22Rv1 (cell line): ENCODE measurements at regions not wholly inside any gene's neighbourhood (a gene's known extent, or its start where the extent isn't known, plus 50 kb on each side); places are given as distances from the start of the nearest gene placed in this dataset.

ENCODE experiments used
- H3K27ac ChIP-seq: fragments of 450-650 bp; 2 replicates; pipeline ENCODE4 v1.5.1; 2017
- ZFX ChIP-seq: fragments of 450-650 bp; IDR thresholded peaks from 2 replicates; pipeline ENCODE4 v1.6.1; 2017; ENCODE audit warnings: antibody characterized with exemption, borderline replicate concordance
- TF ChIP-seq, protein P1 (sequence below): fragments of 450-650 bp; IDR thresholded peaks from 2 replicates; pipeline ENCODE4 v1.5.1; 2017; ENCODE audit warnings: mild to moderate bottlenecking

DNA sequence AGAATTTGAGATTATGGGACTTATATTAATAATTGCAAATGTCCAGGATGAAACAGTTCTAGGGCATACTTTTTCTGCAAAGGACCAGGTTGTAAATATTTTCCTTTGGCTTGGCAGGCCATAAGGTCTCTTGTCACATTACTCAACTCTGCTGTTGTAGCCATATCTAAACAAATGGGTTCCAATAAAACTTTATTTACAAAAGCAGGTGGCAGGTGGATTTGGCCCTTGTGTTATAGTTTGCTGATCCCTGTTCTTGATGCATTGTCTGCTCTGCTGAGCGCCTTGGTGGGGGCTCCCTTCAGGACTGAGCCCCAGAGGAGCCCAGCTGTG lies 258.5 kb downstream of the FOXD2 start:
- TF ChIP-seq, protein P1, sequence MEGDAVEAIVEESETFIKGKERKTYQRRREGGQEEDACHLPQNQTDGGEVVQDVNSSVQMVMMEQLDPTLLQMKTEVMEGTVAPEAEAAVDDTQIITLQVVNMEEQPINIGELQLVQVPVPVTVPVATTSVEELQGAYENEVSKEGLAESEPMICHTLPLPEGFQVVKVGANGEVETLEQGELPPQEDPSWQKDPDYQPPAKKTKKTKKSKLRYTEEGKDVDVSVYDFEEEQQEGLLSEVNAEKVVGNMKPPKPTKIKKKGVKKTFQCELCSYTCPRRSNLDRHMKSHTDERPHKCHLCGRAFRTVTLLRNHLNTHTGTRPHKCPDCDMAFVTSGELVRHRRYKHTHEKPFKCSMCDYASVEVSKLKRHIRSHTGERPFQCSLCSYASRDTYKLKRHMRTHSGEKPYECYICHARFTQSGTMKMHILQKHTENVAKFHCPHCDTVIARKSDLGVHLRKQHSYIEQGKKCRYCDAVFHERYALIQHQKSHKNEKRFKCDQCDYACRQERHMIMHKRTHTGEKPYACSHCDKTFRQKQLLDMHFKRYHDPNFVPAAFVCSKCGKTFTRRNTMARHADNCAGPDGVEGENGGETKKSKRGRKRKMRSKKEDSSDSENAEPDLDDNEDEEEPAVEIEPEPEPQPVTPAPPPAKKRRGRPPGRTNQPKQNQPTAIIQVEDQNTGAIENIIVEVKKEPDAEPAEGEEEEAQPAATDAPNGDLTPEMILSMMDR, result no peak
- TF ChIP-seq ZFX, result no peak
- H3K27ac ChIP-seq, result no peak overlapping the region

DNA sequence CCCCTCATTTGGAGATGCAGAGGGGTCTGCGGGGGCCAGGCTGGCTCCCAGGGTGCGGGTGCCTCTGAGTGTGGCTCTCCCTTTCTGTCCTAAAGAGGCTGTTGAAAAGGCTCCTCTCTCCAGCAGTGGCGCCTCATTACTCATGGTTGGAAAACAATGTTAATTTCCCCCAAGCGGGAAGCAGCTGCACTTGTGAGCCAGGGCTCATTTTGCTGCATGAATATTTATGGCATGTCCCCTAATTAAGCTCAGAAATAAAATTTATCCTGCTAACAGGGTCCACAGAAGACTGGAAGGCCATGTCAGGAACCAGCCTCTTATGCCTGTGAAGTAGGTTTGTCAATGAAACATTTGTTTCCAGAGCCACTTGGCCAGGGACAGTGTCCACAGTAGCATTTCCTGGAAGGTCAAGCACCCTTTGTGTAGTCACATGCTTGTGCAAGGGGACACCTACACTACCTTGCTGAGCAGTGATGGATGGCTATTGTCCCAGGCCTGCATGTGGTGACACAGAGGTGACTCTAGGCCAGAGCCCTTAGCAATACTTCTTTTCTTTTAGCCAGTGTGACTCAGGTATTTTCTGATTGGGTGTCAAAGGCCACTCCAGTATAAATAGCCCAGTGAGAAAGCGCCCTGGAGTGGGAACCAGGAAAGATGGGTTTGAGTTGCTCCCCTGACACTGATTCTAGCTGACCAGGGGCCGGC lies 259.0 kb downstream of the FOXD2 start:
- TF ChIP-seq, protein P1, result no peak
- H3K27ac ChIP-seq, result no peak overlapping the region

DNA sequence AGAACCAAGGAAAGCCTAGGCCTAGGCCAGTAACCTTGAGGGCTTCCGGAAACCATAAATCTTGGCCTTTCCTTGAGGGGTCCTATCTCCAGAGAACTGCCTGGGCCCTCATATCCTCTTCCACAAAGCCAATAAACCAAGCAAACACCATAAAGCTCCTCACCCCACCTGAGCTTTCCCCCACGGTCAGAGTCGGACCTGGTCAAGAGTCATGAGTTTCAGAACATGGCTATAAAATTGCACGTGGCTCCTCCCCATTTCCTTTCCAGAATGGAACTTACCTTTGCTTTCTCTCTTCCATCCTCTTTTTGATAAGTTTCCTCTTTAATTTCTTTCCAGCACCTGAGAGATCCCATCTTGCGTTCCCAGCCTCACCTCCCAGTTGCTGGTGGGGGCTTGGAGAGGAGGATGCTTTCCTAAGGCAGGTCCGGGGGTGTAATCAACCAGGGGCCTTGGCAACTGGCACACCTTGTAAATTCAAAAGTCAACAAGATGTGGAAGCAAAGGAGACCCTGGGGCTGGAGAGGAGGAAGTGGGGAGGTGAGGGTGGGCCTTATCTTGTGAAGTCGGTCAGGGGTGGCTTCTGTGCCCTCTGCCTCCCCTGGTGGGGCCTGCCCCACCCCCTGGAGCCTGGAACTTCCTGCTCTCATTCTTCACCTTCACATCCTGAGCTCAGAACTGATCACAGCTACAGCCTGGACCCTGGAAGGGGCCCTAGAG lies 259.9 kb downstream of the FOXD2 start:
- TF ChIP-seq, protein P1, result no peak
- no peak for TF ChIP-seq ZFX
- no peak overlapping the region for H3K27ac ChIP-seq

DNA sequence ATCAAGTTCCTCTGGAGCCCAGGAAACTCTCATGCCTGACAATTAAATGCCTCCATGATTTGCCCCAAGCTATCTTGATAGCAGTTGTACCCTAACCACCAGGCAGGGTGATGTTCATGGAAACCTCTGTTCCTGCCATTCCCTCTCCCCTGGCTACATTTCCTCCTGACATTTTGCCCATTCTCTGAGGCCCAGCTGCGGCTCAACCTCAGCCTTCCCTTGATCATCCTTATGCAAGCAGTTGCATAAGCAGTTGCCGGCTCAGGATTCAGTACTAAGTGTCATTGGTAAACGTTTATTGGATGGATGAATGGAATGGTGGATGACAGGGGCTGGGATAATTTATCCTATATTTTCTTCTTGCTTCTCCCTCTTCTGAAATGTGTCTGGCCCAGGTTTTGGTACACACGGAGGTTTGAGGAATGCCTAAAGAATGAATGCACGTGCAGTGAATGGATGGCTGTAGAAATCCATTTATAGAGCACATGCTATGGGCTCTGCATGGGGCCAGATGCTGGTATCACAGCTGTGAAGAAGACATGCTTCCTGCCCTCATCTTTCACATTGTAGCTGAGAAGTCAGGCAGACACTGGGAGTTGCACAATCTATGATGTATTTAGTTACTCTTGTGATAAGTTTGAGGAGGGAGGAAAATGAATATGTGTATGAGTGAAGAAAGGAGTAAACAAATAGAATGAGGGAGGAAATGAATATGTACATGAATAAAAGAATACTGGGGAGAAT lies 261.8 kb downstream of the FOXD2 start:
- no peak overlapping the region for H3K27ac ChIP-seq
- TF ChIP-seq, protein P1, result no peak
- TF ChIP-seq ZFX, result no peak

- TF ChIP-seq ZFX, result no peak
- TF ChIP-seq, protein P1, result no peak
- H3K27ac ChIP-seq, result no peak overlapping the region
These were observed 263.4 kb downstream of the FOXD2 start for GRCh38 chr1:47701283-47701682.

GRCh38 chr1:47701741-47702515 lies 264.1 kb downstream of the FOXD2 start:
- TF ChIP-seq, protein P1, result no peak
- no peak for TF ChIP-seq ZFX

More at GRCh38 chr1:47701741-47702515, 264.1 kb downstream of the FOXD2 start:
- no peak overlapping the region for H3K27ac ChIP-seq
